ENCODE measurements at regions not wholly inside any gene's neighbourhood (a gene's known extent, or its start where the extent isn't known, plus 50 kb on each side); places are given as distances from the start of the nearest gene placed in this dataset.

DNA sequence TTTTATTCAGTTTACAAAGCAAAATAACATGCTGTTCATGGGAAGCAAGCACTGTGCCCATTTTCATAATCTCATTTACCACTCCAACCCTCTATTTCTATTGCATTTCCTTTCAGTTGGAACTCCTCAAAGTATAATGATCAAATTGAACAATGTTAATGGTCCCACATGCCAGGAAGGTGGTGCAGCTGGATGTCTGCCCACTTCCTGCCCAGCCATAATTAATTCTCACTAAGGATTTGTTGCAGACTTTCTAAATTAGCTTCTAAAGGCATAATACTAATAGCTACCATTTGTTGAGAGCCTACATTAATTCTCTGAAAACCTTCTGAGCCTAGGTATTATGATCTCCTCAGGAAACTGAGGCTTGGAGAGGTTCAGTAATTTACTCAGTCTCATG lies 316.1 kb upstream of the TPM1 start:
- no peak for DNase-seq (ENCODE audit: low spot score)

- no peak for DNase-seq (ENCODE audit: low spot score)
Measured at GRCh38 chr15:62727501-62727900, 315.0 kb upstream of the TPM1 start.

- DNase-seq (ENCODE audit: low spot score), result no peak
Measured at GRCh38 chr15:62730825-62731224, 311.7 kb upstream of the TPM1 start.

DNA sequence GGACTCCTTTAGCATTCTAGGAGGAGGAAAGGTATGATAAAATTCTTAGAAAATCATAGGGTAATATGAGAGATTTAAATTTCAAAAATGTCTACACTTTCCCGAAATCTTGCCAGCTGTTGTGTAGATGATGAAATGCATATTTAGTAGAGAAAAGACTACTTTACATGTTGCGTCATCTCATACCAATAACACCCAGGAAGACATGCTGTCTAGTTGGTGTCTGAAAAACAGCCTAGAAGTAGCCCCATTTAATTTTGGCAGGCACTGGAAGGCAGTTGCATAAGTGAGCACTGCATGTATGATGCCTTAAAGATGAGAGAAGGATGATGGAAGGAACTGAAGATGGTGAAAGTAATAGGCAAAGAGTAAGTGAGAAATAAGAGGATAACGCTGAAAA lies 310.5 kb upstream of the TPM1 start:
- no peak for DNase-seq (ENCODE audit: low spot score)

DNA sequence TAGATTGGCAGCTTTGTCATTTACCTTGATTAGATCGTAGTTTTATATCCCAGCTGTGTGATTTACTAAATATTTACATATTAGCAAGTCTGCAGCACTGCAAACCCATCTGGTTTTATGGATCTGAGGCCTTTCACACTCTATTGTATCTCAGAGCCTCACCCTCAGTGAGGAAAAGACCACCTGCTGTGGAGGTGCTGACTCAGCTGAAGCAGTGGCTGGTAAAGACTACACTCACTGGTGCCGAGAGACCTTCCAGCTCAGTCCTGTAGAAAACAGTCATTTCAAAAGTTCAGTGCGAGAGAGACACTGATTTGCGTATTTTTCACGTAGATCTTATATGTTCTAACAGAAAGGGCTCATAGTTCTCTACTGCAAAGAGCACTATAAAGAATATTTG lies 307.8 kb upstream of the TPM1 start:
- no peak for DNase-seq (ENCODE audit: low spot score)

- no peak for DNase-seq (ENCODE audit: low spot score)
Measured at GRCh38 chr15:62736756-62737155, 305.8 kb upstream of the TPM1 start.

DNA sequence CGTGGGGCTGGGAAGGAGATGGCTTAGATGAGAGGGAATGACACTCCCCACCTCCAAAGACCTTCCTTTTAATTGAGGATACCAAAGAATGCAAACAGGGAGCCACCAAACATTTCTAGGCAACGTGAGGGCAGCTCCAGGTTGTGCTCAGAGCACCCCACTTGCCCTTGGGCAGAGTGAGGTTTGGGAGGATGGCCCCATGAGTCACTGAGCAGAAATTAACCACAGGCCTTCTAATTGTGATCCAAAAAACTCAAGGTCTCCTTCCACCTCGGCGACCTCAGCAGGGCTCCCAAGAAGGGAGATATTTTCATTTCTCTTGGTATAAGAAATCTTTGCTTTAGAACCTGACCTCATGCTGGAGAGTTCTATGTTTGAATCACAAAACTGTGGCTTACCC lies 305.0 kb upstream of the TPM1 start:
- DNase-seq (ENCODE audit: low spot score), result no peak

DNA sequence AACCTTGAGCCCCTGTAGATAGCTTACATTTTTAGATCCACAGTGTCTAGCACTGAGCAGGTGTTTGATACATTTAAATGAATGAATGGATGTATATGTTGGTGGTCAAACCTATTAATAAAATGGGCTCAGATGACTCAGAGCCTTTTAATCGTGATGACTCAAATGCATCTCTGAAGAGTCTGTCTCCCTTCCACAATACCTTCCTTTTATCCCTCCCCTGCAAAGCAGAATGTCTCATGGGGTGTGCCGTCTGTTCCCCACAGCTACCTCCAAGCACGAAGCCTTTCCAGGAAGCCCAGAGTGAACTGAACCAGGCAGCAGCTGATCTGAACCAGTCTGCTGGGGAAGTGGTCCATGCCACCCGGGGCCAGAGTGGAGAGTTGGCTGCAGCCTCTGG lies 303.5 kb upstream of the TPM1 start:
- no peak for DNase-seq (ENCODE audit: low spot score)

DNA sequence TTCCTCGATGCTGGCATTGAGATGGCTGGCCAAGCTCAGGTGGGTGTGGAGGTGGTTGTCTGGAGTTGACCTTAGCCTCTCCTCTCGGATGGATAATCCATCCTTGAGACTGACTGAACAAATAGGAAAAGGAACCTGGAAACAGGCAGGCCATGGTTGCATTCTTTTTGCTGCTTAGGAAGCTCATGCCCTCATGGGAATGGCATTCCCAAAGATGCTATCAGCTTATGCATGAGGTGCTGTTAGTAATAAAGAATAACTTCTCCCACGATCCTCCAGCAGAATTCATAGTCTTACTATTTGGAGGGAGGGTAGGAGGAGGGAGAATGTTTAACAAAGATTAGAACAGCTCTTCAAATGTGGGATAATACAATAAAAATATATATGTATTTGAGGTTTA lies 303.0 kb upstream of the TPM1 start:
- no peak for DNase-seq (ENCODE audit: low spot score)

GRCh38 chr15:62740141-62741004 lies 302.2 kb upstream of the TPM1 start:
- DNase-seq (ENCODE audit: low spot score), result no peak

- DNase-seq (ENCODE audit: low spot score), result no peak
Measured at GRCh38 chr15:62741106-62741505, 301.4 kb upstream of the TPM1 start.

GRCh38 chr15:62742409-62743171 lies 300.0 kb upstream of the TPM1 start:
- DNase-seq (ENCODE audit: low spot score), result no peak

DNA sequence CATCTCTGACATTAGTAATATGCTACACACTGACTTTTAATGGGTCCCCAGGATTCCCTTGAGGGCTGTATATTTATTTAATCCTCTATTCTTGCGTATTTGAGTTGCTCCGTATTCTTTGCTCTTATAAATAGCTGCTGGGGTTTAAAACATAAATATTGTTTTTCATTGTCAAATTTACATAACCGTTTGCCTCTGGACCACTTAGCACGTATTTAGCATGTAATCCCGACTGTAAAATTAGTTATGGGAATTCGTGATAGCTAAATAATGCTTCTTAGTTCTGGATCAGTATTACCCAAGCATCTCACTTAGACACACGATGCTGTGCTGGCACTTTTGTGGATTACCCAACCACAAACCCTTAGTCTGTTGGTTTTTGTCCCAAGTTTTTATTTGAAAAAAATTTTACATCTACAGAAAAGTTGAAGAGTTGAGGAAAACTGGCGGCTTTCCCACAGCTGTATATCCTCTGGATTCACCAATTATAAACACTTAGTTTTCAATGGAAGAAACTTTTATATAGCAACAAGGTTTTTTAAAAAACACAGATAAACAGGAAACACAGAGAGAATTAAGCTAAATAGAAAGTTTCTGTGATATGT lies 296.8 kb upstream of the TPM1 start:
- no peak for DNase-seq (ENCODE audit: low spot score)

DNA sequence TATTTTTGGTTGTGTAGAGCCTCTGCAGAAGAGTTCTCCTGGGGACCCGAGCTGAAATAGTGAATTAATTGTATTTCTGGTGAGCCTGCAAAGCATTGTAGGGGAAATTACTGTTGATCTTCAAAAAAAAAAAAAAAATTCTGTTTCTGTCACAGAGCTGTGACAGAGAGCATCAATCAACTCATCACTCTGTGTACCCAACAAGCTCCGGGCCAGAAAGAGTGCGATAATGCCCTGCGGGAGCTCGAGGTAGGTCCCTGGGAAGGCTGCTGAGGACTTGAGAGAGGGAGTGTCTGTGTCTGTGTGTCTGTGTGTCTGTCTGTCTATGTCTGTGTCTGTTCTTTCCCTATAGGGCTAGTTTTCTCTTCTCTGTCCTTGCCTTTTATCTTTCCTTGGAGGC lies 294.4 kb upstream of the TPM1 start:
- no peak for DNase-seq (ENCODE audit: low spot score)

DNA sequence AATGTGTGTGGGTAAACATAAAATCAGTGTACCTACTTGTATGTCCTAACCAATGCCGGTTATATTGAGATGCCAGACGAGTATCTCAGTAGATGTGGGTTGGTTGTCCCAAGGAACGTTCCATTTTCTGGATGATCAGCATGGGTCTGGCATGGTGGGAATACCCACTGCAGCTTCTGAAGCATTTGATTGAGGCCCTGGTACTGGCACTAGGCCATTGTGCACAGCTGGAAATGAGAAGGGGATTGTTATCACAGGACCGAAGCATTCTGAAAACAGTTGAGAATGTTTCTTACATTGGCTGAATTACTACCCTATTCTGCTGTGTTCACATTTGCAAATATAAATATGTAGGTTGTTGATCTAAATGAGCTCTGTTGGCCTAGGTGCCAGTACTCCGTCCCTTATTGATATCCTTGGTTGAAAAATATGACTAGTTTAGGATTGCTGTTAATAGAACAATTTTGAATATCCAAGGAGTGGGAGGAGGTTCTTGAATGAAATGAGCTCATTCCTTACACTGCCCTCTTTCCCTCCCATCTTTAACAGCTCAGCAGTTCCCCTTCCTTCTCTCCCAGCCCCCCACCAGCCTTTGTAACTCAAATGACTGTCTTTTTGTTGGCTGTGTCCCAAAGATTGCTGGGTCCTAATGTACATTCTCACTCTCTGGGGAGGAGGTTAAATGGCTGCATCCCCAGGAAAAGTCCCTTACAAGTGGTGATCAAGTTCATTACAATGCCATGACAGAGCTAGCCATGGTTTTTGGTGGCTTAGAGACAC lies 293.3 kb upstream of the TPM1 start:
- DNase-seq (ENCODE audit: low spot score), result no peak

DNA sequence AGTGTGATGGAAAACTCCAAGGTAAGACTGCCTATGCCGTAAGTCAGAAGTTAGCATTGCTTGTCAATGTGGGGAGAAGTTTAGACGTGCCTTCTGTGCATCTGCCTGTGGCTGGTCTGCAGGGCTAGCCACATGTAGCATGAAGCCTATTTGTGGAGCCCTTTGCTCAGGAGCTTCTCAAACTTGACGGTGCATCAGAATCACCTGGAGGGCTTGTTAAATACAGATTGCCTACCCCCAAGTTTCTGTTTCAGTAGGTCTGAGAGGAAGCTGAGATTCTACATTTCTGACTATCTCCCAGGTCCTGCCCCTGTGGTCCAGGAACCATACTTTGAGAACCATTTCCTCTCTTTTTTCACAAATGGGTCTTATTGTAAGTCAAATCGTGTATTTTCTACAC lies 292.1 kb upstream of the TPM1 start:
- DNase-seq (ENCODE audit: low spot score), result no peak

DNA sequence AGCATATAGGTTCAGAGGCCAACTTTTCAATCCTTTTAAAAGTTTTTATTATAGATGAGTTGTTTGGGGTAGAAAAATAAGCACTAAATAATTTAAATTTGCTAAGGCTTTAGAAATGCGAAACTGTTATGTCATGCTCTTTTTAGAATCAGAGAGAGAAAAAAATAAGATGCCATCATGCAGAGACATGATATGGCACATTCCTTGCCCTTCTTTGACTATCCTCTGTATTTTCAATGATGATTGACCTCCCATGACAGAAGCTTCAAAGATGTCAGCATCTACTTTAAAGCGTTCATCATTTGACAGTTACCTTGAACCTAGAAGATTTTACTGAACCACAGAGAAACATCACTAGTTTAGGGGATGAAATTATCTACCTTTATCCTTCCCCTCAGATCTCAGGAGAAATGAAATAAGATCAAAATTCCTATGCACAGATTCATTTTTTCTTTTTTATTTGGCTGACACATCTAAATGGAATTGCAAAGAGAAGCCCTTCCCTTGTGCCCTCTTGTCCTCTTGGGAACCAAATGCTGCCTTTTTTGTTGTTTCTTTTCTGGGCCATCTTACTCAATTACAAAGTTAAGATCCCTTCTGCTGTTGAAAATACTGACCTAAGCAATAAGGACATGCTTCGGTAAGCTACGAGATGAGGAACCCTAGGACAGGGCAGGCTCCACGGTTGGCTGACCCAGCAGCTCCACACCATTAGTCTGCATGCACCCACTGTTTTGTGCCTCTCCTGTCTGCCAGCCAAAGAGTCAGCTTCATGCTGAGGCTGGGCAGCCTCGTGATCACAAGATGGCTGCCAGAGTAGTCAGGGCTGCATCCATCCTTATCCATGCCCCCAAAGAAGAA lies 289.7 kb upstream of the TPM1 start:
- no peak for DNase-seq (ENCODE audit: low spot score)

DNA sequence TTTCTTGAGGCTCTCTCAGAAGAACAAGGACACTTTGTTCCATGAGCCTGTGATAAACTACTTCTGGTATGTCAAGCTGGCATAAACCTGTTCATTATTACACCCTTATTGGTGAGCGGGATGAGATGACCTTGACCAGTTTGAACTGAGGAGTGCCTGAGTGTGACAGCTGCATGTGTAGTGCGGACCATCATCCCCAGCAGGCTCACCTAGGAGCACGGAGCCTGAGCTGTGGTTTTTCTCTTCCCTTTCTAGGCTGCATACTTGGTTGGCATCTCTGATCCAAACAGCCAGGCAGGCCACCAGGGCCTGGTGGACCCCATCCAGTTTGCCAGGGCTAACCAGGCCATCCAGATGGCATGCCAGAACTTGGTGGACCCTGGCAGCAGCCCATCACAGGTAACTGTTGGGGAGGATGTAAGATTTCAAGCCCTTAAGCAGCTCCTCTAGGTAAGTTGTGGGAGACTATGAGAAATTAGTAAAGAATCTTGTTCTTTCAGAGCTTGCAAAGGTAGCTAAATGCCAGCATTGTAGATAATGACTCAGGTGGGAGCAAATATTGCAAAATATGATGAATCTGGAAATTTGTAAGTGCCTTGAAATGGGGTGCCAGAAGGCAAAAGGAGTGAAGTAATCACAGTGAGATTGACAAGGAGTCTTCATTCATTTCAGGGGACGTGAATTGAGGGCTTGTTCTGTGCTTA lies 288.9 kb upstream of the TPM1 start:
- DNase-seq (ENCODE audit: low spot score), result no peak

GRCh38 chr15:62756326-62756994 lies 286.1 kb upstream of the TPM1 start:
- DNase-seq (ENCODE audit: low spot score), result no peak
